GM18502 (cell line): ENCODE measurements at regions not wholly inside any gene's neighbourhood (a gene's known extent, or its start where the extent isn't known, plus 50 kb on each side); places are given as distances from the start of the nearest gene placed in this dataset.
"Not testable (repeated sequence)": the region's sequence is repeated elsewhere in the genome, so short reads cannot be mapped to it uniquely, and the experiment has no call there.

Experiments
- ATAC-seq: cut with Tn5 transposase; IDR thresholded peaks from one replicate; pipeline ENCODE4 v1.9.1; 2021; ENCODE audit warnings: mild to moderate bottlenecking; ENCODE audit not compliant: unreplicated experiment, poor library complexity

DNA sequence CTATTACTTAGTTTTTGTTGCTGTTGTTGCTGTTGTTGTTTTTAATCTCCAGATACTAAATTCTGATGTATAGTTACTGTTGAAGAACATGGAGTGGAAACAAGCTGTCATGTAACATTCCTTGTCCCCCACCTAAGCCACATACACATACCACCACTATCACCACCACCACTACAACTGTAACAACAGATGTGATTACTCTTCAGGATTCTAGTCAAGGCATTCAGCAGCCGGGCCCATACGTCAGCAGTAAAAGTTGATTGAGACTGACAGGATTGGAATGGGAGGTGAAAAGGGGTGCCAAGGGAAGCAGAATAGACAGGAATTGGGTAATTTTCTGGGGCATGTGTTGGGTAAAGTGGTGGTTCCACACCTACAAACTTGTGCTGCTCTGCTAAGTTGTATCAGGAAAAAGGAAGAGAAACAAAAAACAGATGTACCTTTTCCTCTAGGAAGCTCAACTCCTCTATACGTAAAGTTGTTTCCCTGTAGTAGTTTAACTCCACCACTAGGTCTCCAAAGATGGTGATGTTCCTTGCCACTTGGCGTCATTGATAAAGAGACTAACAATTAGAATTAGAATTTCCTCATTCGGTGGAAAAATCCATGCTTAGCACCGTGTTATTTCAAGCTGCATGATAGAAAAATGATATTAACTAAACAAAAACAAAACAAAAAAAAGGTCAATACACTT lies 138.6 kb downstream of the ARRDC3 start:
- no peak for ATAC-seq

DNA sequence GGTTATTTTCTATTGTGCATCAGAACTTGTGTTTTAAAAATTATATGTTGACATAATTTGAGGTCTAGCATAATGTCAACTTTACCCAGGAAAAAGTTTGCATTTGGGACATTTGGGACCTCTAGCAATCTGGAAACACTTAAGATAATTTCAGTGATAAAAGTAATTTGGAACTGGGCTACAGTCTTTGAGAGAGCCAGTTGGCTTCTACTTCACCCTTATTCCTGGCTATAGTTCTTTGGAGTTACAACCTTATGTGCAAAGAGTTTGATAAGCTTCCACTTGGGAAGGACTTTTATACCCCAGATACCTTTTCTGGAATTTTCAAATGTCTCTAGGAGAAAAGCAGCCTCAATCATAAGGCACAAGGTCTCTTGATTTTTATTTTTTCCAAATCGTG lies 139.3 kb downstream of the ARRDC3 start:
- ATAC-seq: no peak

- ATAC-seq: no peak
Observed at GRCh38 chr5:91243286-91243685, 139.8 kb downstream of the ARRDC3 start.

- ATAC-seq: not testable (repeated sequence)
Observed at GRCh38 chr5:91241460-91241859, 141.7 kb downstream of the ARRDC3 start.

- no peak for ATAC-seq
Observed at GRCh38 chr5:91240175-91240574, 142.9 kb downstream of the ARRDC3 start.

DNA sequence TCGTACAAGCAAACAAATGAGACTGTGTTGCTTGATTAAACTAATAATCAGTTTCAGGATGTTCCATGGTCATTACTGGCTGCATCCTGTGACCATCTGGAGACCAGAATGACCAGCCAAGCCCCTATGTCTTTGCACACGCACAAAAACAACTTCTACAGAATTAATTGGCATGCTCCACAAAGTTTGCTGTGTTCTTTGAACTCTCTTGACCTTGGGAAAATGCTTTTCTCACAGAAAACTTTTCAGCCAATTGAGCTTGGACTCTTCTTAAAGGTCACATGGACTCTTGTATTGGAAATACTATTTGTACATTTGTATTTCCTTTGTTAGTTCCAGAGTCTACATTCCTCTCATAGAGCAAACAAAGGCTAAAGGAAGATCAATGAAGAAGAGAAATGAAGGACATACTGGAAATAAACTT lies 147.8 kb downstream of the ARRDC3 start:
- ATAC-seq: no peak

GRCh38 chr5:91232523-91232922 lies 150.6 kb downstream of the ARRDC3 start:
- ATAC-seq: no peak

DNA sequence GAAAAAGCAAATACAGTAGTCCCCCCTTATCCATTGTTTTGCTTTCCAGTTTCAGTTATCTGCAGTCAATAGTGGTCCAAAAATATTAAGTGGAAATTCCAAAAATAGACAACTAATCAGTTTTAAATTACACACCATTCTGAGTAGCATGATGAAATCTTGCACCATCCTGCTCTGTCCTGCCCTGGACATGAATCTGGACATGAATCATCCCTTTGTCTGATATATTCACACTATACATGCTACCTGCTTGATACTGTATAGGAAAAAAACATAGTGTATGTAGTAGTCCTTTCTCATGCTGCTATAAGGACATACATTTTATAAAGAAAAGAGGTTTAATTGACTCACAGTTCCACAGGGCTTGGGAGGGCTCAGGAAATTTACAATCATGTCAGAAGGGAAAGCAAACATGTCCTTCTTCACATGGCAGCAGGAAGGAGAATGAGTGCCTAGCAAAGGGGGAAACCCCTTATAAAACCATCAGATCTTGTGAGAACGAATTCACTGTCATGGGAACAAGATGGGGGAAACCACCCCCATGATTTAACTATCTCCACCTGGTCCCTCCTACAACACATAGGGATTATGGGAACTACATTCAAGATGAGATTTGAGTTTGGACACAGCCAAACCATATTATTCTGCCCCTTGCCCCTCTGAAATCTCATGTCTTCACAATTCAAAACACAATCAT lies 153.9 kb downstream of the ARRDC3 start:
- ATAC-seq: no peak

- no peak for ATAC-seq
Observed at GRCh38 chr5:91228188-91228587, 154.9 kb downstream of the ARRDC3 start.

GRCh38 chr5:91225848-91226686 lies 157.1 kb downstream of the ARRDC3 start:
- peak; percentile 79 for ATAC-seq

GRCh38 chr5:91224969-91225368 lies 158.1 kb downstream of the ARRDC3 start:
- ATAC-seq: no peak

GRCh38 chr5:91224456-91224855 lies 158.7 kb downstream of the ARRDC3 start:
- ATAC-seq: no peak

GRCh38 chr5:91223886-91224285 lies 159.2 kb downstream of the ARRDC3 start:
- no peak for ATAC-seq

DNA sequence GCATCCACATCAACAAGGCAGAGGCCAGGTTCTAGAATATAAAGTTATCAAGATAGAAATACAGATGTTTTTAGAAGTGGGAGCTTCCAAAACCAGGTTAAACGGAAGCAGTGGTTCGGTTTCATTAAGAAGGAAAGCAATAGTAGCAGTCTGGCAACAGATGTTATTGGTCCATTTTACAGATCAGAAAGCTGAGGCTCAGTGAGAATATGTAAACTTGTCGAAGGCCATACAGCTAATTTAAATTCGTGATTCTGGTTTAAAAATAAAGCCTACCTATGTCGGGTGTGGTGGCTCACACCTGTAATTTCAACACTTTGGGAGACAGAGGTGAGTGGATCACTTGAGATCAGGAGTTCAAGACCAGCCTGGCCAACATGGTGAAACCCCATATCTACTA lies 160.6 kb downstream of the ARRDC3 start:
- no peak for ATAC-seq

DNA sequence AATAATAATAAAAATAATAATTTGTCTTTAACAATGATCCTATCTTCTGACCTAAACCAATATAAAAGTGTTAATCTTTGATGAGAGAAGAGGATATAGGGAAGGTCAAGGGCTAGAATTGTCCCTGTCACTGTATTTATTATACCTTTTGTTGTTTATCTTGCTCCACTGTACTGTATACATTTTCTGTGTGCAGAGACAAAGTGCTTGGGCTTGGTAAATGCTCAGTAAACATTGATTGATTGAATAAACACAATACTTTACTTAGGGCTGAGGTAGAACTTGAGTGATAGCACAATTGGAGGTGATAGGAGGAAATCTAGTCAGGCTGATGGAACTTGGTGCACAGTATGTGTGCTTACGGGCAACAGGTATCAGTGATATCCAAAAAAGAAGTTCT lies 161.2 kb downstream of the ARRDC3 start:
- ATAC-seq: no peak

DNA sequence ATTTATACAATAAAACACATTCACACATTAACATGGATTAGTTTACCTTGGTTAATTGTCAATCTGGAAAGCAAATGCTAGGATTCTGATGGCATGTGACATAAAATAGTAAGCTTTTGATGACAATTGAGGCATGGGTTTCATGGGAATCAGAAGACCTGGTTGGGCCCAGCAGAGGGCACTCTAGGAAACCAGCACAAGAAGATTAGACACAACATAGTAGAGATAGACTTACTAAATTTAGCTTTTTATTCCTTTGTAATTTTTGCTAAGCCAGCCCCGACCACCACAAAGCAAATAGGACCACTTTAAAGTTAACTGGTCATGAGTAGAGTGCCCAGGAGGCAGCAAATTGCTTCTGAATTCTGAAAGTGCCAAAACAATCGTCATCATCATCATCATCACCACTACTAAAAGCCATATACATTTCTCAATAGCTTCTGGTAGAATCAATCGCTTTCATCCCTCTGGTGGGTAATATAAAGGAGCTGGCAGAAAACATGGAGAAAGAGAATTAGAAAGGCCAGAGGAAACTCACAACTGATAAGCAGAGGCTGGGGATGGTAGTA lies 163.2 kb downstream of the ARRDC3 start:
- peak; percentile 49 for ATAC-seq

- no peak for ATAC-seq
Observed at GRCh38 chr5:91219091-91219802, 163.9 kb downstream of the ARRDC3 start.

DNA sequence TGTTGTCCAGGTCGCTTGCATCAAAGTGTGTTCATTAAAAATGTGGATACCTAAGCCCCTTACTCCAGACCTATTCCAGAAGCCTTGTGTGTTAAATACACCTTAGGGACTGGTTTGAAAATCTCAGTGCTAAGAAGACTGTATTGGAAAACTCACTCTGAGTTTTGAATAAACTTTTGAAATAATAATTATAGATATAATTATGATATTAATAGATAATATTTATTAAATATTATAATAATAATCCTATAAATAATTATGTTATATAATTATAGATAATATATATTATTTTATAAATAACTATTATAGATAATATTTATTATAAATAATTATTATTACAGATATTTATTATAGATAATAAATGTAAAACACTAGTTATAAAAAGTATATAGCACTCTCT lies 165.3 kb downstream of the ARRDC3 start:
- no peak for ATAC-seq

DNA sequence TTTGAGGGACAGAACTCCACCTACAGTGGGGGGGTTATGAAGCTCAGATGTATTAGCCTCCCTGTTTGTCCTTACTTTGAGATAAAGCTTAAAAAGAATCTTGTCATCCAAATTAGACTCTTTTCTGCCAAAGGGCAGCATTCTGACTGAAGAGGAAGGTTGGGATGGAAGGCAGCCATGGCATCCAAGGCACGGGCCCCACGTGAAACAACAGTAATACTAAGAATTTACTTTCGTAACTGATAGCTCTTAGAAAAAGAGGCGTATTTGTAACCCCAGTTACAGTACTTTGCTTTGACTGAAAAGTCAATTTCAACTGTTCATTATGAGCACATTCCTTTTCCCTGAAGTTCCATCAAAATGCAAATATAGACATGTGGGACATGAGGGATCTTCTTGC lies 168.5 kb downstream of the ARRDC3 start:
- ATAC-seq: no peak
